Erythroblast (primary cell): ENCODE measurements at regions not wholly inside any gene's neighbourhood (a gene's known extent, or its start where the extent isn't known, plus 50 kb on each side); places are given as distances from the start of the nearest gene placed in this dataset.

Experiments
- GATA1 ChIP-seq: IDR thresholded peaks from 2 replicates; pipeline ENCODE4 v1.6.1; 2011; ENCODE audit warnings: low read depth, mild to moderate bottlenecking, control low read depth, low read length, moderate library complexity
- POLR2A ChIP-seq: IDR thresholded peaks from 2 replicates; pipeline ENCODE4 v1.6.1; 2011; ENCODE audit warnings: mild to moderate bottlenecking, low read length

DNA sequence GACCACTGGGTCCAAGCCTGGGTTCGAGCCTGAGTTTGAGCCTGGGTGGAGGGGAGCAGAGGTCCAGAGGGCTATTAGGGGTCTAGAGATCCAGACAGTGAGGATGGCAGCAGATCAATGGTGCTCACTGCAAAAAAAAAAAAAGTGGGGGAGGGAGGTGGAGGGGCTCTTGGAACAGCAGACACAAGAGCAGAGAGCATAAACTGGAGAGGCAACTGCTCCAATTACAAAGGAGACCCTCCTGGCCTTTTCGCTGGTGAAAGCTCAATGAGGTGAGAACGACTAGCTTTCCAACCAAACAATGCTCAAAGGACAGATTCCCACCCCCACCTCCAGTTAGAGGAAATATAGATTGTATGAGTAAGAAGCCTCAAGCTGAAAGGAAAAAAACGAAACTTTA, 124.2 kb upstream of the TSPAN8 start:
- TF ChIP-seq POLR2A (no peak), GATA1 (no peak)
